SU-DHL-6 (cell line): ENCODE measurements at regions not wholly inside any gene's neighbourhood (a gene's known extent, or its start where the extent isn't known, plus 50 kb on each side); places are given as distances from the start of the nearest gene placed in this dataset.

Experiments
- H2AFZ ChIP-seq: fragments of 200-600 bp; sonication (generic); 2 replicates; pipeline ENCODE4 v1.6.1; 2014; ENCODE audit warnings: low read depth, mild to moderate bottlenecking, moderate library complexity, mixed read lengths, antibody characterized with exemption, low read length; ENCODE audit not compliant: severe bottlenecking
- H3F3A ChIP-seq: fragments of 200-600 bp; shearing (Covaris generic); 2 replicates; pipeline ENCODE4 v1.6.0; 2016; ENCODE audit warnings: antibody characterized with exemption, mild to moderate bottlenecking; ENCODE audit not compliant: insufficient read depth
- H3K27ac ChIP-seq: fragments of 200-600 bp; sonication (generic); 2 replicates; pipeline ENCODE4 v1.5.1; 2016; ENCODE audit warnings: low read depth, mild to moderate bottlenecking, low read length, moderate library complexity, mixed read lengths
- H3K27me3 ChIP-seq: fragments of 200-600 bp; sonication (generic), shearing (Covaris generic); 2 replicates; pipeline ENCODE4 v1.6.0; 2014; ENCODE audit warnings: mild to moderate bottlenecking, low read length
- H3K36me3 ChIP-seq: fragments of 200-600 bp; sonication (generic); 2 replicates; pipeline ENCODE4 v1.6.1; 2014; ENCODE audit warnings: mild to moderate bottlenecking, low read length, mixed read lengths
- H3K4me2 ChIP-seq: fragments of 300-600, 200-600 bp; shearing (Covaris generic), sonication (generic); 2 replicates; pipeline ENCODE4 v1.6.0; 2014; ENCODE audit warnings: low read length, low read depth, mild to moderate bottlenecking; ENCODE audit not compliant: poor library complexity, severe bottlenecking
- H3K4me3 ChIP-seq: fragments of 200-600 bp; sonication (generic); 2 replicates; pipeline ENCODE4 v1.5.1; 2014; ENCODE audit warnings: antibody characterized with exemption, low read length, mild to moderate bottlenecking, mixed read lengths; ENCODE audit not compliant: insufficient read depth, poor library complexity, severe bottlenecking
- H3K79me2 ChIP-seq: fragments of 200-600 bp; sonication (generic); 2 replicates; pipeline ENCODE4 v1.6.1; 2014; ENCODE audit warnings: mild to moderate bottlenecking, low read length, moderate library complexity; ENCODE audit not compliant: insufficient read depth
- H3K9ac ChIP-seq: fragments of 200-600 bp; sonication (generic); 2 replicates; pipeline ENCODE4 v1.7.0; 2014; ENCODE audit warnings: mild to moderate bottlenecking, low read length
- H3K9me2 ChIP-seq: fragments of 200-600 bp; sonication (generic); replicated peaks from 2 replicates; pipeline ENCODE4 v1.6.1; 2014; ENCODE audit warnings: low read length; ENCODE audit not compliant: insufficient read depth
- H3K9me3 ChIP-seq: fragments of 200-600 bp; sonication (generic); 2 replicates; pipeline ENCODE4 v1.6.1; 2014; ENCODE audit warnings: low read length, mixed read lengths; ENCODE audit not compliant: insufficient read depth
- H4K20me1 ChIP-seq: fragments of 200-600 bp; sonication (generic); 2 replicates; pipeline ENCODE4 v1.6.1; 2014; ENCODE audit warnings: low read depth, mild to moderate bottlenecking, antibody characterized with exemption, low read length, moderate library complexity, mixed read lengths
- CTCF ChIP-seq: fragments of 200-600 bp; sonication (generic); IDR thresholded peaks from one replicate; pipeline ENCODE4 v1.5.1; 2017; ENCODE audit warnings: antibody characterized with exemption, mild to moderate bottlenecking, low read length, moderate library complexity; ENCODE audit not compliant: insufficient read depth, poor library complexity, severe bottlenecking
- EZH2phosphoT487 ChIP-seq: fragments of 200-600 bp; sonication (generic), shearing (Covaris generic); conservative IDR thresholded peaks from 2 replicates; pipeline ENCODE4 v1.6.1; 2018; ENCODE audit warnings: mild to moderate bottlenecking, antibody characterized with exemption, low read length, moderate library complexity, mixed read lengths

- Histone ChIP-seq H3K27ac (no peak overlapping the region), H3K9me3 (no peaks in the 10 kb centered on the region), H3K9ac (no peak overlapping the region), H3K9me2 (no peaks in the 10 kb centered on the region), H2AFZ (no peak overlapping the region), H3K36me3 (no peaks in the 10 kb centered on the region), H3K4me2 (no peak overlapping the region), H3K27me3 (no peaks in the 10 kb centered on the region), H3K4me3 (no peak overlapping the region), H4K20me1 (no peaks in the 10 kb centered on the region), H3K79me2 (no peaks in the 10 kb centered on the region), H3F3A (no peaks in the 10 kb centered on the region)
- TF ChIP-seq EZH2phosphoT487: no peak
- TF ChIP-seq CTCF: no peak
Measured at GRCh38 chr2:192854706-192855105, 660.0 kb upstream of the TMEFF2 start.

- Histone ChIP-seq H3K79me2 (no peaks in the 10 kb centered on the region), H2AFZ (no peak overlapping the region), H3F3A (no peaks in the 10 kb centered on the region), H3K9ac (no peak overlapping the region), H3K4me3 (no peak overlapping the region), H3K9me3 (no peaks in the 10 kb centered on the region), H3K4me2 (no peak overlapping the region), H3K27ac (no peak overlapping the region), H3K9me2 (no peaks in the 10 kb centered on the region), H4K20me1 (no peaks in the 10 kb centered on the region), H3K27me3 (no peaks in the 10 kb centered on the region), H3K36me3 (no peaks in the 10 kb centered on the region)
- TF ChIP-seq EZH2phosphoT487 (no peak), CTCF (no peak)
Measured at GRCh38 chr2:192854031-192854430, 659.3 kb upstream of the TMEFF2 start.

DNA sequence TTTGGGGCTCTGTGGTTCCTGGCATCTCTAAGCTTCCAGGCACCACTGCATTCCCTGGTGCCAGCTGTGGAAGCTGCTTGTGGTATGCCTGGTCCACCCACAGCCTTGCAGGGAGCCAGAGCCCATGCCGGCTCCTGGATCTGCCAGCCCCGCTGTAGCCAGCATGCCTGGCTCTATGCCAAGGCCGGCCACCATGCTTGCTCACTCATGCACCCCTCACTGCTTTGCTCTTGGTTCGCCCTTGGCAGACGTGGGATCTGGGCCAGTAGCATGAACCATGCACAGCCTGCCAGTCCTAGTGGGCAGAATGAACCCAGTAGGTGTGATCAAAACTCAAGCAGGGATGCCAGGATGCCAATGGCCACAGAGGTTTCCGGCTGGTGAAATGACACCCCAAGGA, 634.2 kb upstream of the TMEFF2 start:
- Histone ChIP-seq H3K4me3 (no peak overlapping the region), H3F3A (no peaks in the 10 kb centered on the region), H3K4me2 (no peak overlapping the region), H3K9me3 (no peaks in the 10 kb centered on the region), H2AFZ (no peak overlapping the region), H3K27me3 (no peaks in the 10 kb centered on the region), H3K9ac (no peak overlapping the region), H4K20me1 (no peaks in the 10 kb centered on the region), H3K9me2 (no peaks in the 10 kb centered on the region), H3K27ac (no peak overlapping the region), H3K79me2 (no peaks in the 10 kb centered on the region), H3K36me3 (no peaks in the 10 kb centered on the region)
- TF ChIP-seq CTCF (no peak), EZH2phosphoT487 (no peak)

DNA sequence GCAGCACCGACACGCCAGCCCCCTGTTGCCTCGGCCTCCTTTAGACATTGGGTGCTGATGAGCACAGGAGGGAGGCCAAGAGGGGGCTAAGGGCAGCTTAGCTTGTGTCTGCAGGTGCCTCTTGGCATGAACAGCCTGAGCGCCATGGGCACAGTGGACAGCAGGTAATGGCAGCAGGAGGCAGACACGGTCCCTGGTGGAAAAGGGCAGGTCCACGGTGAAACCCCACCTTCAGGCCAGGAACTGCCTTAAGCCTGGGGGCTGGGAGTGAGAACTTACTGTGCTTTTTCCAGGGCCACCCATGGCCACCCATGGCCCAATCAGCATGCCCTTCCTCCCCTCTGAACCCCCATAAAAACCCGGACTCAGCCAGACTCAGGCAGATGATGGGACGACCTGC, 633.4 kb upstream of the TMEFF2 start:
- no peak overlapping the region for H3K4me3 ChIP-seq
- TF ChIP-seq EZH2phosphoT487 (no peak), CTCF (no peak)

More for the DNA sequence above, 633.4 kb upstream of the TMEFF2 start:
- H3K36me3 ChIP-seq: no peaks in the 10 kb centered on the region
- H4K20me1 ChIP-seq: no peaks in the 10 kb centered on the region
- no peak overlapping the region for H3K4me2 ChIP-seq
- no peak overlapping the region for H3K9ac ChIP-seq
- no peak overlapping the region for H2AFZ ChIP-seq
- no peaks in the 10 kb centered on the region for H3K79me2 ChIP-seq
- H3K9me2 ChIP-seq: no peaks in the 10 kb centered on the region
- no peaks in the 10 kb centered on the region for H3K27me3 ChIP-seq
- no peaks in the 10 kb centered on the region for H3F3A ChIP-seq
- H3K9me3 ChIP-seq: no peaks in the 10 kb centered on the region
- H3K27ac ChIP-seq: no peak overlapping the region
